ENCODE measurements at regions not wholly inside any gene's neighbourhood (a gene's known extent, or its start where the extent isn't known, plus 50 kb on each side); places are given as distances from the start of the nearest gene placed in this dataset.

DNA sequence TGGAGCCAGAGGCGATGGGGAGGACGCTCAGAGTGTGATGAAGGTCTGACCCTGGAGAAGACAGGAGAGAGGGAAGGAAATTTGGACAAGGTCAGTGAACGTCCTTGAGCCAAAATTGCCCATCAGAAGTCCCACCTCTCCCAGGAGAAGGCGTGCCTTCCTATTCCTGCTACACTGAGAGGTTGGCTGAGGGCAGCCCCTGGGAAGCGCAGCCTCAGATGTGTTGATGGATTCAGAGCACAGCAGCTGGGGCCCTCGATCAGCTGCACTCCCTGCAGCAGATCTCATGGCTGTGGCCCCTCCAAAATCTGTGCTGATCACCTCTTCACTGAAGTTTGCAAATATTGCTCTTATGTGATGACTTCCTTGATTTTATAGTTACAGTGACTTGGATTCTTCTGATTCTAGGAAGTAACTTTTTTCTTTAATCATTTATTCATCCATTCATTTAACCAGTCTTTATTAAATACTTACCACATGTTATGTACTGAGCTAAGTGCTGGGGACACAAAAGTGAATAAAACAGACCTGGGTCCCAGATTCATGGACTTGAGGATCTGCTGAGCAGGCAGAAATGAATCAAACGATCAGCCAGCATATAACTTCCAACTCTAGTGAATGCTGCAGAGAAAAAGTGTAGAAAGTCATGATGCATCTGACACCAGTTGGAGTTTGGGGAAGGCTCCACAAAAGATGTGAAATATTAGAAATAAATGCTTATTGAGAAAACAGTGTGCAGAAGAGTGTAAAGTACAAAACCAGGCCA is 69.6 kb upstream of the ARMC2 start:
- no peak for DNase-seq (ENCODE audit: low read depth)

GRCh38 chr6:108779536-108780275 is 68.5 kb upstream of the ARMC2 start:
- DNase-seq (ENCODE audit: low read depth) = no peak

DNA sequence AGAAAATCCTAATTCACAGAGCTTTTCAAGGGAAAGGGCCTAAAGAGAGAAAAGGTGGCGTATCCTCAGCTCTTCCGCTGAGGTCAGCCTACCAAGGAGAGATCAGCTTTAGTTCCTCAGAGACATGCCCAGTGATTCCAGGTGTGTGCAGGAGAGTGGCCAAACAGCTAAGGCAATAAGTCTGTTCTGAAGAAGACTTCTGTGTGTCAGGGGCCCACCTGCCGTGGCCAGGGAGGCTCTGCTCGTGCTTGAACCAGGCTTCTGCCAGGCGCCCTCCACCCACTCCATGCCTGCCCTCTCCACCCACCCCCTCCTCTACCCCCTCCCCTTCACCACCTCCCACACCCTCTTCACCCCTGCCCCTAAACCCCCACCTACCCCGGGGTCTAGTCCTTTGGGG is 67.4 kb upstream of the ARMC2 start:
- no peak for DNase-seq (ENCODE audit: low read depth)

GRCh38 chr6:108781419-108782100 is 66.7 kb upstream of the ARMC2 start:
- DNase-seq (ENCODE audit: low read depth) = no peak

GRCh38 chr6:108782179-108783041 is 65.8 kb upstream of the ARMC2 start:
- peak; percentile 68 for DNase-seq (ENCODE audit: low read depth)

- no peak for DNase-seq (ENCODE audit: low read depth)
These were observed 62.6 kb upstream of the ARMC2 start for GRCh38 chr6:108785653-108786052.

GRCh38 chr6:108788416-108788815 is 59.8 kb upstream of the ARMC2 start:
- DNase-seq (ENCODE audit: low read depth) = no peak

- DNase-seq (ENCODE audit: low read depth) = no peak
These were observed 58.7 kb upstream of the ARMC2 start for GRCh38 chr6:108789475-108789874.

- DNase-seq (ENCODE audit: low read depth) = no peak
These were observed 56.5 kb upstream of the ARMC2 start for GRCh38 chr6:108791700-108792099.

- DNase-seq (ENCODE audit: low read depth) = no peak
These were observed 54.5 kb upstream of the ARMC2 start for GRCh38 chr6:108793516-108794251.

GRCh38 chr6:108795122-108795521 is 53.1 kb upstream of the ARMC2 start:
- DNase-seq (ENCODE audit: low read depth) = no peak

DNA sequence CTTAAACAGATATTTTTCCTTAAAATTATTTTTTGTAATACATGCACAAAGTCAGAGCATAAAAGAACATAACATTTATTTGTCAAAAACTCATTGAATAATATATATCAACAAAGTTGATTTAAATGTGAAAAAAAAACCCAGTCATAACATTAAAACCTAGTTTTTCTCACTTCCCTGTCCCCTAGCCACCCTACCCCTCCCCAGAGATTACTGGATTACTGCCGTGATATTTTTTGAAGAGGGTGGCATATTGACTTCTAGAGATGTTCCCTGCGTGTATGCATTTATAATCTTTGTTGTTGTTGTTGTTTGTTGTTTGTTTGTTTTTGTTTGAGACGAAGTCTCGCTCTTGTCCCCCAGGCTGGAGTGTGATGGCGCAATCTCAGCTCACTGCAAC is 52.4 kb upstream of the ARMC2 start:
- no peak for DNase-seq (ENCODE audit: low read depth)

GRCh38 chr6:108796875-108797274 is 51.3 kb upstream of the ARMC2 start:
- DNase-seq (ENCODE audit: low read depth) = no peak

- DNase-seq (ENCODE audit: low read depth) = no peak
These were observed 50.1 kb upstream of the ARMC2 start for GRCh38 chr6:108797951-108798669.

Data from activated T-helper 9 cell treated with anti-CD3 and anti-CD28 coated beads, Interleukin-2, amount 50 U/mL, for 16 hours (primary cell).